ENCODE measurements at regions not wholly inside any gene's neighbourhood (a gene's known extent, or its start where the extent isn't known, plus 50 kb on each side); places are given as distances from the start of the nearest gene placed in this dataset.

DNA sequence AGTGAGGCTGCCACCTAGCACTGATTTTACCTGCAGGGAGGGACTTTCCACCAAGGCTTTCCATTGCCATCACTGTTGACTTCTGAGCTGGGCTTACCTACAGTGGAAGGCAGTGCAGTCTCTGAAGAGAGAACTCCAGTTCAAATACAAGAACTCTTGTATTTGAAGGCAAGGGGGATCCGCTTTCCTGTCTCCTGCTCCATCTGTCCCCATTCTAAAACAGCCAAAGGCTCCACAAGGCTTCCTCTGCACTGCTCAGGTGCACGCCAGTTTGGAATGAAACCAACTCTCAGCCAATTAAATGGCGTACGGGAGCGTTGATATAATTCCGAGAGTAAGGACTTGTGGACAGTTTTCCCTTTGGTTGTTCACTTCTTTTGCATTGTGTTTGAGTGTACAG lies 66.0 kb upstream of the CXCL14 start:
- no peak for DNase-seq (ENCODE audit: insufficient read length, low spot score)
- no peak for TF ChIP-seq CTCF (IDR thresholded peaks at IDR 0.05; ENCODE audit: insufficient read depth, missing control alignments)
- FAIRE-seq = no peak

GRCh38 chr5:135643881-135644766 lies 65.3 kb upstream of the CXCL14 start:
- no peak for FAIRE-seq
- TF ChIP-seq CTCF (IDR thresholded peaks at IDR 0.05; ENCODE audit: insufficient read depth, missing control alignments) = no peak
- DNase-seq (ENCODE audit: insufficient read length, low spot score) = peak; percentile 32

- no peak for TF ChIP-seq CTCF (IDR thresholded peaks at IDR 0.05; ENCODE audit: insufficient read depth, missing control alignments)
These were observed 64.1 kb upstream of the CXCL14 start for GRCh38 chr5:135642934-135643333.

GRCh38 chr5:135642488-135642870 lies 63.7 kb upstream of the CXCL14 start:
- FAIRE-seq = no peak
- no peak for DNase-seq (ENCODE audit: insufficient read length, low spot score)
- no peak for TF ChIP-seq CTCF (IDR thresholded peaks at IDR 0.05; ENCODE audit: insufficient read depth, missing control alignments)

More at GRCh38 chr5:135642934-135643333, 64.1 kb upstream of the CXCL14 start:
- no peak for DNase-seq (ENCODE audit: insufficient read length, low spot score)
- FAIRE-seq = no peak

GRCh38 chr5:135641734-135642487 lies 63.1 kb upstream of the CXCL14 start:
- no peak for FAIRE-seq

GRCh38 chr5:135641319-135641718 lies 62.5 kb upstream of the CXCL14 start:
- no peak for TF ChIP-seq CTCF (IDR thresholded peaks at IDR 0.05; ENCODE audit: insufficient read depth, missing control alignments)
- DNase-seq (ENCODE audit: insufficient read length, low spot score) = no peak

More at GRCh38 chr5:135641734-135642487, 63.1 kb upstream of the CXCL14 start:
- TF ChIP-seq CTCF (IDR thresholded peaks at IDR 0.05; ENCODE audit: insufficient read depth, missing control alignments) = no peak
- no peak for DNase-seq (ENCODE audit: insufficient read length, low spot score)

More at GRCh38 chr5:135641319-135641718, 62.5 kb upstream of the CXCL14 start:
- FAIRE-seq = no peak

Measured in D721Med (cell line).